Adipocyte (in vitro differentiated cells): ENCODE measurements at regions not wholly inside any gene's neighbourhood (a gene's known extent, or its start where the extent isn't known, plus 50 kb on each side); places are given as distances from the start of the nearest gene placed in this dataset.
"Not testable (repeated sequence)": the region's sequence is repeated elsewhere in the genome, so short reads cannot be mapped to it uniquely, and the experiment has no call there.

Experiments
- DNase-seq: peaks from one replicate; pipeline ENCODE4 v3.0.0-alpha.2; 2015; ENCODE audit warnings: low read depth
- H3K27me3 ChIP-seq: replicated peaks from 2 replicates; pipeline ENCODE4 v1.7.0; 2013; ENCODE audit warnings: mild to moderate bottlenecking, low read length, moderate library complexity; ENCODE audit not compliant: control insufficient read depth, insufficient read depth
- H3K36me3 ChIP-seq: 2 replicates; pipeline ENCODE4 v1.7.0; 2013; ENCODE audit warnings: low read length, mild to moderate bottlenecking, moderate library complexity; ENCODE audit not compliant: control insufficient read depth, insufficient read depth, severe bottlenecking
- H3K4me1 ChIP-seq: 2 replicates; pipeline ENCODE4 v1.7.0; 2013; ENCODE audit warnings: mild to moderate bottlenecking, low read length, moderate library complexity; ENCODE audit not compliant: control insufficient read depth, insufficient read depth
- H3K4me3 ChIP-seq: 2 replicates; pipeline ENCODE4 v1.7.0; 2013; ENCODE audit warnings: mild to moderate bottlenecking, low read length, moderate library complexity
- H3K9ac ChIP-seq: 2 replicates; pipeline ENCODE4 v1.7.0; 2013; ENCODE audit warnings: mild to moderate bottlenecking, low read length, moderate library complexity
- H3K9me3 ChIP-seq: 2 replicates; pipeline ENCODE4 v1.7.0; 2013; ENCODE audit warnings: mild to moderate bottlenecking, low read length, moderate library complexity; ENCODE audit not compliant: control insufficient read depth

- Histone ChIP-seq H3K27me3 (no peaks in the 10 kb centered on the region), H3K9ac (no peak overlapping the region), H3K9me3 (no peaks in the 10 kb centered on the region)
Measured at GRCh38 chr6:134805168-134805567, 144.7 kb downstream of the ALDH8A1 start.

GRCh38 chr6:134804311-134804710, 145.6 kb downstream of the ALDH8A1 start:
- not testable (repeated sequence) for H3K36me3 ChIP-seq, H3K27me3 ChIP-seq, H3K4me3 ChIP-seq, DNase-seq, H3K9ac ChIP-seq, H3K9me3 ChIP-seq, H3K4me1 ChIP-seq

More at GRCh38 chr6:134805168-134805567, 144.7 kb downstream of the ALDH8A1 start:
- Histone ChIP-seq H3K4me1 (peaks cover 5% of the 10 kb centered on the region), H3K36me3 (no peaks in the 10 kb centered on the region), H3K4me3 (no peak overlapping the region)
- no peak for DNase-seq

DNA sequence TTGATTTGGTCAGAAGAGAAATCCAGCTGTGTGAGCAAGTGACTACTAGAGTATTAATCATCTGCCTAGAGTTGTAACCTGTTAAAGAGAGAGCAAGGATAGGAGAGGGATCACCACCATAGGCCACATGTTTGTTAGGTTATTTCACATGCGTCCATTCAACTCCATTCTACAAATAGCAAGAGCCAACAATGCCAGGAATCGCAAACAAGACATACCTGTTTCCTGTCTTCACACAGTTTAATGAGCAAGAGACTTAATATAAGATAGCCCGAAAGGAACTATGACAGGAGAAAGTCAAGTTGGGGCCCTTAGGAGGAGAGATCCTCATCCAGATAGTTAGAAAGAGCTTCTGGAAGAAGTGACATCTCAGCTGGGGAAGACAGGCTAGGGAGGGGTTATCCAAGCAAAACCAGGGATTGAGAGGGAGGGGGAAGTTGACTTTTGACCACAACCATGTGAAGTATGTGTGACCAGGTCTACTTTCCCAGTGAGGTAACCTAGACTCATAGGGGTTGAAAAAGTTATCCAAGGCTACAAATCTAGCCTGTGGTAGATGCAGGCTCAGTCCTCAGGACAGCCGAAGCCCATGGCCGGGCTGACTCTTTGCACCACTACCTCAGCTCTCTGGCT, 147.4 kb downstream of the ALDH8A1 start:
- no peak overlapping the region for H3K4me3 ChIP-seq
- no peaks in the 10 kb centered on the region for H3K4me1 ChIP-seq
- no peak overlapping the region for H3K9ac ChIP-seq
- no peak for DNase-seq
- no peaks in the 10 kb centered on the region for H3K27me3 ChIP-seq
- H3K9me3 ChIP-seq = no peaks in the 10 kb centered on the region
- no peaks in the 10 kb centered on the region for H3K36me3 ChIP-seq

- no peak for DNase-seq
- no peaks in the 10 kb centered on the region for H3K27me3 ChIP-seq
- no peaks in the 10 kb centered on the region for H3K4me1 ChIP-seq
- H3K9me3 ChIP-seq = peaks cover 4% of the 10 kb centered on the region
- H3K36me3 ChIP-seq = no peaks in the 10 kb centered on the region
- no peak overlapping the region for H3K4me3 ChIP-seq
- H3K9ac ChIP-seq = no peak overlapping the region
Measured at GRCh38 chr6:134797400-134798113, 152.3 kb downstream of the ALDH8A1 start.

DNA sequence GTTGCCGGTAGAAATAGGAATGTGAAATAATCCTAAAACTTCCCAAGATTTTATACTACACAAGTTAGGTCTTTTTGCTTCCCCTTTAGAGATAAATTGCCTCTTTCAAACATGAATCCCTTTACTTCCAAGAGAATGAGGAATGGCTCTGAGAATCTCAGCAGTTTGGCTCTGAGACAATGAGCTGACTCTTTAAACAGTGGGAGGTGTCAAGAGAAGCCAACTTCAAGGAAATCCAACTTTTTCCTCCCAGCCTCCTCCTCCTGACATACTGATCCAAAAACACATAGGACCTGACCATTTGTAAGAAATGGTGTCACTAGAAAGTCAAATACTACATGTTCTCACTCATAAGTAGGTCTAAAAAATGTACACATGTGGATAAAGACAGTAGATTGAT, 154.2 kb downstream of the ALDH8A1 start:
- DNase-seq = no peak
- Histone ChIP-seq H3K9me3 (peaks cover 22% of the 10 kb centered on the region), H3K27me3 (no peaks in the 10 kb centered on the region), H3K36me3 (no peaks in the 10 kb centered on the region), H3K4me1 (no peaks in the 10 kb centered on the region), H3K4me3 (no peak overlapping the region), H3K9ac (no peak overlapping the region)

DNA sequence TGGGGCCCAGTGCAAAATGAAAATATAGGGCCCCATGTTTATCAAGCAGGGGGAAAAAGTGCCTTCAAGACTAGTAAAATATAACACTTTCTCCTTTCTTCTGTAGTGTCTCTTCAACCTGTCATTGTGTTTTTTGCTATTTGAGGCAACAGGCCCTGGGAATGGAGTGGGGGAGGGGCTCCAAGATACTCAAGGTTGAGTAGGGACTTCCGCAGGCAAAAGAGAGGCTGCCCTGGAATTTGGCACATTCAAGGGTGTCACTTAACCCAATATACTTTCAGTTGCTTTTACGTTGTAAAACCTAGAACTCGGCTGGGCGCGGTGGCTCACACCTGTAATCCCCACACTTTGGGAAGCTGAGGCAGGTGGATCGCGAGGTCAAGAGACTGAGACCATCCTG, 154.9 kb downstream of the ALDH8A1 start:
- Histone ChIP-seq H3K27me3 (no peaks in the 10 kb centered on the region), H3K4me3 (no peak overlapping the region), H3K4me1 (no peaks in the 10 kb centered on the region), H3K9ac (no peak overlapping the region), H3K9me3 (peaks cover 27% of the 10 kb centered on the region), H3K36me3 (no peaks in the 10 kb centered on the region)
- DNase-seq = no peak

DNA sequence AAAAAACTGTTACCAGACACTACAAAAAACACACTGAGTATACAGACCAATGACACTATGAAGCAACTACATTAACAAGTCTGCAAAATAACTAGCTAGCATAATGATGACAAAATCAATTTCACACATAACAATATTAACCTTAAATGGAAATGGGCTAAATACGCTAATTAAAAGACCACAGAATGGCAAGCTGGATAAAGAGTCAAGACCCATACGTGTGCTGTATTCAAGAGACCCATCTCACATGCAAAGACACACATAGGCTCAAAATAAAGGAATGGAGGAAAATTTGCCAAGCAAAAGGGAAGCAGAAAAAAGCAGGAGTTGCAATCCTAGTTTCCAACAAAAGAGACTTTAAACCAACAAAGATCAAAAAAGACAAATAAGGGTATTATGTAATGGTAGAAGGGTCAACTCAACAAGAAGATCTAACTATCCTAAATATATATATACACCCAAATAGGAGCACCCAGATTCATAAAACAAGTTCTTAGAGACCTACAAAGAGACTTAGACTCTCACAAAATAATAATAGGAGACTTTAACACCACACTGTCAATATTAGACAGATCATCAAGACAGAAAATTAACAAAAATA, 158.6 kb downstream of the ALDH8A1 start:
- DNase-seq, H3K9ac ChIP-seq, H3K27me3 ChIP-seq, H3K4me1 ChIP-seq, H3K36me3 ChIP-seq, H3K4me3 ChIP-seq: not testable (repeated sequence)
- H3K9me3 ChIP-seq = peaks cover 27% of the 10 kb centered on the region

- DNase-seq = peak; percentile 48
- no peak overlapping the region for H3K9ac ChIP-seq
- peaks cover 21% of the 10 kb centered on the region for H3K9me3 ChIP-seq
- H3K4me3 ChIP-seq = no peak overlapping the region
- no peaks in the 10 kb centered on the region for H3K27me3 ChIP-seq
- H3K36me3 ChIP-seq = no peaks in the 10 kb centered on the region
- H3K4me1 ChIP-seq = peaks cover 5% of the 10 kb centered on the region
Measured at GRCh38 chr6:134787261-134787877, 162.5 kb downstream of the ALDH8A1 start.

GRCh38 chr6:134784336-134784735, 165.6 kb downstream of the ALDH8A1 start:
- H3K4me3 ChIP-seq = no peak overlapping the region
- peaks cover 5% of the 10 kb centered on the region for H3K4me1 ChIP-seq
- peaks cover 5% of the 10 kb centered on the region for H3K9me3 ChIP-seq
- no peak overlapping the region for H3K9ac ChIP-seq
- no peaks in the 10 kb centered on the region for H3K36me3 ChIP-seq
- no peak for DNase-seq
- H3K27me3 ChIP-seq = no peaks in the 10 kb centered on the region

DNA sequence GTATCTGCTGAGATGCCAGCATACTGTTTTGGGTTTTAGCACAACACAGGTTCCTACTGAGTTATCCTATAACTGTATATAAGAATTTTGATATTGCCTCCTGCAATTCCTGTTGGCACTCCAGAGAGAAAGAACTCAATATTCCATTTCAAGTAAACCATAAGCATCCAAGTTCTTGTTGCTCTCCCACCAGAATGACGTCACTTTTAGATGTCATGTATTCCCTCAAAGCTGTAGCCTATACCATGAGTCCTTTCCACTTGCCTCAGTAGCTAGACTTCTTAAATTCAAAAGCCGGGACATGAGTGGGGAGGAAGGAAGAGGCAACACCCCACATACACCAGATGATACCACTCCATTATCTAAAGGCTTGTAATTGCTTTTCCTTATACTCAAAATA, 171.5 kb downstream of the ALDH8A1 start:
- H3K36me3 ChIP-seq = no peaks in the 10 kb centered on the region
- no peak for DNase-seq
- no peak overlapping the region for H3K4me3 ChIP-seq
- peaks cover 9% of the 10 kb centered on the region for H3K9me3 ChIP-seq
- no peaks in the 10 kb centered on the region for H3K4me1 ChIP-seq
- no peaks in the 10 kb centered on the region for H3K27me3 ChIP-seq
- H3K9ac ChIP-seq = no peak overlapping the region

DNA sequence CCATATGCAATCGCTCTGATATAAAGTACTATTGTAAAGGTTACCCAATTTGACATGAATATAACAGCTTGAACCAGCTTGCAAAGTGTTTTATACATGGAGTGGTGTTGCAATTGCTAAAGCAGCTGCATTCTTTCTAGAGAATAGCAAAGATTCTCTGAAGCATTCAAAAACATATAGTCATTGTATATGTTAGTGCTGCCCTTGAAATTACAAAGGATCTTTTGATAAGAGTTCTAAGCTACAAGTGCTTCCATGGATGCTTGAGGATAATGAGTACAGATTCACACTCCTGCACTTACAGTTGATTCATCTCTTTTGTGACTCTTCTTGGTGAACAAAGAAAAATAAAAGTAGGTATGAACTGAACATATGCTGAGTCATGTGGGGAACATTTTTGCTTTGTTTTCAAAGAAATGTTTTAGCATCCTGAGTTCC, 175.7 kb downstream of the ALDH8A1 start:
- Histone ChIP-seq H3K36me3 (no peaks in the 10 kb centered on the region), H3K9me3 (peaks cover 2% of the 10 kb centered on the region), H3K27me3 (peaks cover 6% of the 10 kb centered on the region), H3K4me3 (no peak overlapping the region), H3K9ac (no peak overlapping the region), H3K4me1 (no peaks in the 10 kb centered on the region)
- DNase-seq = peak; percentile 77
